ENCODE measurements at regions not wholly inside any gene's neighbourhood (a gene's known extent, or its start where the extent isn't known, plus 50 kb on each side); places are given as distances from the start of the nearest gene placed in this dataset.

GRCh38 chr7:26096136-26096535 lies 55.9 kb upstream of the NFE2L3 start:
- TF ChIP-seq, protein P1, sequence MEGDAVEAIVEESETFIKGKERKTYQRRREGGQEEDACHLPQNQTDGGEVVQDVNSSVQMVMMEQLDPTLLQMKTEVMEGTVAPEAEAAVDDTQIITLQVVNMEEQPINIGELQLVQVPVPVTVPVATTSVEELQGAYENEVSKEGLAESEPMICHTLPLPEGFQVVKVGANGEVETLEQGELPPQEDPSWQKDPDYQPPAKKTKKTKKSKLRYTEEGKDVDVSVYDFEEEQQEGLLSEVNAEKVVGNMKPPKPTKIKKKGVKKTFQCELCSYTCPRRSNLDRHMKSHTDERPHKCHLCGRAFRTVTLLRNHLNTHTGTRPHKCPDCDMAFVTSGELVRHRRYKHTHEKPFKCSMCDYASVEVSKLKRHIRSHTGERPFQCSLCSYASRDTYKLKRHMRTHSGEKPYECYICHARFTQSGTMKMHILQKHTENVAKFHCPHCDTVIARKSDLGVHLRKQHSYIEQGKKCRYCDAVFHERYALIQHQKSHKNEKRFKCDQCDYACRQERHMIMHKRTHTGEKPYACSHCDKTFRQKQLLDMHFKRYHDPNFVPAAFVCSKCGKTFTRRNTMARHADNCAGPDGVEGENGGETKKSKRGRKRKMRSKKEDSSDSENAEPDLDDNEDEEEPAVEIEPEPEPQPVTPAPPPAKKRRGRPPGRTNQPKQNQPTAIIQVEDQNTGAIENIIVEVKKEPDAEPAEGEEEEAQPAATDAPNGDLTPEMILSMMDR (conservative IDR thresholded peaks at IDR 0.05 in 1 of 2, IDR thresholded peaks at IDR 0.05 in 1 of 2; ENCODE audit: low read depth in 1 of 2, low read length in 2 of 2), result no peak
- TF ChIP-seq EZH2 (IDR thresholded peaks at IDR 0.05; ENCODE audit: low read length, missing control alignments), result no peak
